ENCODE measurements at regions not wholly inside any gene's neighbourhood (a gene's known extent, or its start where the extent isn't known, plus 50 kb on each side); places are given as distances from the start of the nearest gene placed in this dataset.
"Not testable (repeated sequence)": the region's sequence is repeated elsewhere in the genome, so short reads cannot be mapped to it uniquely, and the experiment has no call there.

GRCh38 chr9:79087133-79087532 is 484.6 kb upstream of the TLE4 start:
- Histone ChIP-seq H3K36me3 (ENCODE audit: insufficient read depth, low read length, poor library complexity, severe bottlenecking) (no peaks in the 10 kb centered on the region), H3K27ac (ENCODE audit: low read depth, low read length, poor library complexity, severe bottlenecking) (no peak overlapping the region), H3K9me3 (ENCODE audit: low read depth, low read length, poor library complexity, severe bottlenecking) (no peaks in the 10 kb centered on the region), H3K4me3 (ENCODE audit: low read depth, low read length, poor library complexity, severe bottlenecking) (no peak overlapping the region), H3K4me1 (ENCODE audit: insufficient read depth, low read length, poor library complexity, severe bottlenecking) (no peaks in the 10 kb centered on the region), H3K27me3 (replicated peaks; ENCODE audit: insufficient read depth, low read depth, low read length, poor library complexity) (peaks cover 8% of the 10 kb centered on the region)
- no peak for TF ChIP-seq EZH2 (IDR thresholded peaks at IDR 0.05; ENCODE audit: borderline replicate concordance, low read depth, low read length, poor library complexity, severe bottlenecking)
- TF ChIP-seq CTCF (conservative IDR thresholded peaks at IDR 0.05; ENCODE audit: low read depth, low read length), result no peak
- POLR2A ChIA-PET (ENCODE audit: low non-redundant PET), result no interaction called here
- no peak for DNase-seq (ENCODE audit: low spot score)
- intact Hi-C loops (cut with micrococcal nuclease; ENCODE audit: unreplicated experiment), result no loop called here
- BruUV-seq (replicated peaks), result no TSS peak
- CTCF ChIA-PET, result no interaction called here

- no peaks in the 10 kb centered on the region for H3K9me3 ChIP-seq (ENCODE audit: low read depth, low read length, poor library complexity, severe bottlenecking)
- no peaks in the 10 kb centered on the region for H3K36me3 ChIP-seq (ENCODE audit: insufficient read depth, low read length, poor library complexity, severe bottlenecking)
- no peak overlapping the region for H3K27ac ChIP-seq (ENCODE audit: low read depth, low read length, poor library complexity, severe bottlenecking)
- no TSS peak for BruUV-seq (replicated peaks)
- intact Hi-C loops (cut with micrococcal nuclease; ENCODE audit: unreplicated experiment), result no loop called here
- peaks cover 15% of the 10 kb centered on the region for H3K27me3 ChIP-seq (replicated peaks; ENCODE audit: insufficient read depth, low read depth, low read length, poor library complexity)
- TF ChIP-seq CTCF (conservative IDR thresholded peaks at IDR 0.05; ENCODE audit: low read depth, low read length) (no peak), EZH2 (IDR thresholded peaks at IDR 0.05; ENCODE audit: borderline replicate concordance, low read depth, low read length, poor library complexity, severe bottlenecking) (no peak)
- H3K4me1 ChIP-seq (ENCODE audit: insufficient read depth, low read length, poor library complexity, severe bottlenecking), result no peaks in the 10 kb centered on the region
- H3K4me3 ChIP-seq (ENCODE audit: low read depth, low read length, poor library complexity, severe bottlenecking), result no peak overlapping the region
- ChIA-PET CTCF (no interaction called here), POLR2A (ENCODE audit: low non-redundant PET) (no interaction called here)
- no peak for DNase-seq (ENCODE audit: low spot score)
Observed at GRCh38 chr9:79089054-79089560, 482.7 kb upstream of the TLE4 start.

- peaks cover 15% of the 10 kb centered on the region for H3K27me3 ChIP-seq (replicated peaks; ENCODE audit: insufficient read depth, low read depth, low read length, poor library complexity)
- POLR2A ChIA-PET (ENCODE audit: low non-redundant PET); CTCF ChIA-PET; H3K4me1 ChIP-seq (ENCODE audit: insufficient read depth, low read length, poor library complexity, severe bottlenecking); H3K4me3 ChIP-seq (ENCODE audit: low read depth, low read length, poor library complexity, severe bottlenecking); H3K9me3 ChIP-seq (ENCODE audit: low read depth, low read length, poor library complexity, severe bottlenecking); BruUV-seq (replicated peaks); H3K36me3 ChIP-seq (ENCODE audit: insufficient read depth, low read length, poor library complexity, severe bottlenecking); DNase-seq (ENCODE audit: low spot score); H3K27ac ChIP-seq (ENCODE audit: low read depth, low read length, poor library complexity, severe bottlenecking): not testable (repeated sequence)
- intact Hi-C loops (cut with micrococcal nuclease; ENCODE audit: unreplicated experiment), result loop anchor here (10.0 kb wide), 1 partner anchor 45 kb away; no protein-coding TSS in a partner anchor
Observed at GRCh38 chr9:79089851-79090250, 481.9 kb upstream of the TLE4 start.

- H3K4me3 ChIP-seq (ENCODE audit: low read depth, low read length, poor library complexity, severe bottlenecking); H3K9me3 ChIP-seq (ENCODE audit: low read depth, low read length, poor library complexity, severe bottlenecking); H3K36me3 ChIP-seq (ENCODE audit: insufficient read depth, low read length, poor library complexity, severe bottlenecking); intact Hi-C loops (cut with micrococcal nuclease; ENCODE audit: unreplicated experiment); H3K27ac ChIP-seq (ENCODE audit: low read depth, low read length, poor library complexity, severe bottlenecking); H3K27me3 ChIP-seq (replicated peaks; ENCODE audit: insufficient read depth, low read depth, low read length, poor library complexity); BruUV-seq (replicated peaks); POLR2A ChIA-PET (ENCODE audit: low non-redundant PET); H3K4me1 ChIP-seq (ENCODE audit: insufficient read depth, low read length, poor library complexity, severe bottlenecking); DNase-seq (ENCODE audit: low spot score); CTCF ChIA-PET: not testable (repeated sequence)
Observed at GRCh38 chr9:79103257-79103656, 468.5 kb upstream of the TLE4 start.

Measured in A673 (cell line).